KMS-11 (cell line): ENCODE measurements at regions not wholly inside any gene's neighbourhood (a gene's known extent, or its start where the extent isn't known, plus 50 kb on each side); places are given as distances from the start of the nearest gene placed in this dataset.
"Not testable (repeated sequence)": the region's sequence is repeated elsewhere in the genome, so short reads cannot be mapped to it uniquely, and the experiment has no call there.

ENCODE experiments used
- H2AFZ ChIP-seq: fragments of 200-600 bp; sonication (generic); 2 replicates; pipeline ENCODE4 v1.6.1; 2016; ENCODE audit warnings: antibody characterized with exemption, mixed run types, low read depth
- H3K27ac ChIP-seq: fragments of 200-600 bp; sonication (generic); 2 replicates; pipeline ENCODE4 v1.6.1; 2016; ENCODE audit warnings: mild to moderate bottlenecking, mixed run types
- H3K27me3 ChIP-seq: fragments of 200-600 bp; sonication (generic); 2 replicates; pipeline ENCODE4 v1.6.1; 2017; ENCODE audit warnings: mild to moderate bottlenecking, low read depth, mixed run types, moderate library complexity; ENCODE audit not compliant: insufficient read depth
- H3K36me3 ChIP-seq: fragments of 200-600 bp; sonication (generic); 2 replicates; pipeline ENCODE4 v1.6.1; 2017; ENCODE audit warnings: mild to moderate bottlenecking, mixed run types; ENCODE audit not compliant: insufficient read depth
- H3K4me1 ChIP-seq: fragments of 200-600 bp; sonication (generic); 2 replicates; pipeline ENCODE4 v1.6.1; 2016; ENCODE audit warnings: mild to moderate bottlenecking, low read depth, mixed run types; ENCODE audit not compliant: poor library complexity, severe bottlenecking
- H3K4me2 ChIP-seq: fragments of 200-600 bp; sonication (generic); 2 replicates; pipeline ENCODE4 v1.7.0; 2016; ENCODE audit warnings: mild to moderate bottlenecking, mixed run types
- H3K4me3 ChIP-seq: fragments of 200-600 bp; sonication (generic); IDR thresholded peaks from 2 replicates; pipeline ENCODE4 v1.6.1; 2017; ENCODE audit warnings: low read depth, low read length, mixed read lengths; ENCODE audit not compliant: insufficient read depth
- H3K79me2 ChIP-seq: fragments of 200-600 bp; sonication (generic); 2 replicates; pipeline ENCODE4 v1.6.1; 2016; ENCODE audit warnings: low read depth, mixed run types; ENCODE audit not compliant: insufficient read depth
- H3K9ac ChIP-seq: fragments of 200-600 bp; sonication (generic); 2 replicates; pipeline ENCODE4 v1.6.1; 2016; ENCODE audit warnings: mild to moderate bottlenecking, mixed run types
- H4K20me1 ChIP-seq: fragments of 200-600 bp; sonication (generic); 2 replicates; pipeline ENCODE4 v1.6.1; 2016; ENCODE audit warnings: mild to moderate bottlenecking, mixed run types; ENCODE audit not compliant: insufficient read depth
- CTCF ChIP-seq: fragments of 200-600 bp; sonication (generic); conservative IDR thresholded peaks from 2 replicates; pipeline ENCODE4 v1.6.1; 2017; ENCODE audit warnings: low read depth, mild to moderate bottlenecking, antibody characterized with exemption, low read length, moderate library complexity, mixed read lengths

- H3K4me2 ChIP-seq, result no peak overlapping the region
- no peak overlapping the region for H2AFZ ChIP-seq
- H3K4me1 ChIP-seq, result no peaks in the 10 kb centered on the region
- no peak for TF ChIP-seq CTCF
- H3K4me3 ChIP-seq, result no peak overlapping the region
- H3K9ac ChIP-seq, result no peak overlapping the region
- H3K27me3 ChIP-seq, result no peaks in the 10 kb centered on the region
- H3K79me2 ChIP-seq, result no peaks in the 10 kb centered on the region
- no peaks in the 10 kb centered on the region for H4K20me1 ChIP-seq
- H3K27ac ChIP-seq, result no peak overlapping the region
- no peaks in the 10 kb centered on the region for H3K36me3 ChIP-seq
These were observed 62.7 kb upstream of the RASEF start for GRCh38 chr9:83125671-83126070.

- Histone ChIP-seq H3K4me1 (no peaks in the 10 kb centered on the region), H3K9ac (no peak overlapping the region), H3K4me2 (no peak overlapping the region), H3K36me3 (no peaks in the 10 kb centered on the region), H3K27ac (no peak overlapping the region), H4K20me1 (no peaks in the 10 kb centered on the region), H3K4me3 (no peak overlapping the region), H2AFZ (no peak overlapping the region), H3K27me3 (no peaks in the 10 kb centered on the region), H3K79me2 (no peaks in the 10 kb centered on the region)
- no peak for TF ChIP-seq CTCF
These were observed 56.9 kb upstream of the RASEF start for GRCh38 chr9:83119873-83120272.

- no peaks in the 10 kb centered on the region for H3K4me1 ChIP-seq
- no peaks in the 10 kb centered on the region for H3K27me3 ChIP-seq
These were observed 53.1 kb upstream of the RASEF start for GRCh38 chr9:83116026-83116425.

GRCh38 chr9:83113445-83113844, 50.5 kb upstream of the RASEF start:
- H2AFZ ChIP-seq, H3K4me1 ChIP-seq, H3K4me3 ChIP-seq, H3K9ac ChIP-seq, H3K36me3 ChIP-seq, H3K79me2 ChIP-seq, H4K20me1 ChIP-seq, H3K27me3 ChIP-seq, H3K27ac ChIP-seq, H3K4me2 ChIP-seq: not testable (repeated sequence)

More at GRCh38 chr9:83116026-83116425, 53.1 kb upstream of the RASEF start:
- no peaks in the 10 kb centered on the region for H3K79me2 ChIP-seq
- H3K27ac ChIP-seq, result no peak overlapping the region
- no peaks in the 10 kb centered on the region for H4K20me1 ChIP-seq
- no peak for TF ChIP-seq CTCF
- H3K4me3 ChIP-seq, result no peak overlapping the region
- no peaks in the 10 kb centered on the region for H3K36me3 ChIP-seq
- H2AFZ ChIP-seq, result no peak overlapping the region
- H3K9ac ChIP-seq, result no peak overlapping the region
- H3K4me2 ChIP-seq, result no peak overlapping the region
